Posterior vena cava (tissue), 2 donors: ENCODE measurements at regions not wholly inside any gene's neighbourhood (a gene's known extent, or its start where the extent isn't known, plus 50 kb on each side); places are given as distances from the start of the nearest gene placed in this dataset.
"Not testable (repeated sequence)": the region's sequence is repeated elsewhere in the genome, so short reads cannot be mapped to it uniquely, and the experiment has no call there.

Experiments
- DNase-seq: peaks from one replicate; pipeline ENCODE4 v3.0.0-alpha.2; 2020; ENCODE audit warnings: low spot score
- intact Hi-C, 2 donors: fragments of 100-400 bp; cut with DNase I; formaldehyde crosslinking; loops; one replicate each; pipeline versions ENCODE4 v1.14.1 to v1.14.2; 2022 to 2023
- donor health status: DM: yes; HTN: yes; CAD: no.
- donor health status: DM: yes; HTN: yes; CAD: no.

GRCh38 chrX:9356846-9357245 lies 108.0 kb upstream of the TBL1X start:
- intact Hi-C loops: no loop called here
- no peak for DNase-seq

GRCh38 chrX:9357518-9358114 lies 107.2 kb upstream of the TBL1X start:
- DNase-seq: no peak
- intact Hi-C loops: no loop called here

GRCh38 chrX:9362363-9362928 lies 102.4 kb upstream of the TBL1X start:
- DNase-seq: no peak
- intact Hi-C loops: no loop called here

- intact Hi-C loops: no loop called here
- no peak for DNase-seq
Measured at GRCh38 chrX:9367421-9367820, 97.4 kb upstream of the TBL1X start.

- DNase-seq: no peak
- intact Hi-C loops: no loop called here
Measured at GRCh38 chrX:9368262-9368661, 96.6 kb upstream of the TBL1X start.

- DNase-seq: no peak
- intact Hi-C loops: no loop called here
Measured at GRCh38 chrX:9369802-9370291, 95.0 kb upstream of the TBL1X start.

- no peak for DNase-seq
- intact Hi-C loops: no loop called here
Measured at GRCh38 chrX:9370893-9371292, 94.0 kb upstream of the TBL1X start.

GRCh38 chrX:9372866-9373265 lies 92.0 kb upstream of the TBL1X start:
- intact Hi-C loops: no loop called here
- DNase-seq: no peak

- DNase-seq: no peak
- intact Hi-C loops: no loop called here
Measured at GRCh38 chrX:9373789-9374188, 91.1 kb upstream of the TBL1X start.

- no peak for DNase-seq
- intact Hi-C loops: no loop called here
Measured at GRCh38 chrX:9374555-9374954, 90.3 kb upstream of the TBL1X start.

- DNase-seq: no peak
- intact Hi-C loops: no loop called here
Measured at GRCh38 chrX:9376111-9376510, 88.7 kb upstream of the TBL1X start.

- intact Hi-C loops, DNase-seq: not testable (repeated sequence)
Measured at GRCh38 chrX:9377216-9377615, 87.6 kb upstream of the TBL1X start.

- intact Hi-C loops: no loop called here
- no peak for DNase-seq
Measured at GRCh38 chrX:9378980-9379696, 85.7 kb upstream of the TBL1X start.

- intact Hi-C loops: no loop called here
Measured at GRCh38 chrX:9379697-9380551, 84.9 kb upstream of the TBL1X start.

GRCh38 chrX:9383655-9384054 lies 81.2 kb upstream of the TBL1X start:
- no peak for DNase-seq
- intact Hi-C loops: no loop called here

More at GRCh38 chrX:9379697-9380551, 84.9 kb upstream of the TBL1X start:
- DNase-seq: no peak

- DNase-seq: no peak
- intact Hi-C loops: no loop called here
Measured at GRCh38 chrX:9388450-9388849, 76.4 kb upstream of the TBL1X start.

GRCh38 chrX:9390121-9390520 lies 74.7 kb upstream of the TBL1X start:
- DNase-seq: no peak
- intact Hi-C loops: no loop called here

- intact Hi-C loops: no loop called here
Measured at GRCh38 chrX:9390693-9391368, 74.0 kb upstream of the TBL1X start.

GRCh38 chrX:9392445-9392844 lies 72.4 kb upstream of the TBL1X start:
- intact Hi-C loops: no loop called here
- no peak for DNase-seq

More at GRCh38 chrX:9390693-9391368, 74.0 kb upstream of the TBL1X start:
- no peak for DNase-seq
